Stimulated activated CD8-positive, alpha-beta memory T cell treated with anti-CD3 and anti-CD28 coated beads, Interleukin-15, amount 100 ng/mL, for 24 hours (primary cell): ENCODE measurements at regions not wholly inside any gene's neighbourhood (a gene's known extent, or its start where the extent isn't known, plus 50 kb on each side); places are given as distances from the start of the nearest gene placed in this dataset.

ENCODE experiments used
- DNase-seq: peaks from one replicate; pipeline ENCODE4 v3.0.0-alpha.2; 2020; ENCODE audit warnings: low read depth

GRCh38 chr20:60064554-60065196 lies 106.5 kb downstream of the CDH26 start:
- DNase-seq, result no peak

DNA sequence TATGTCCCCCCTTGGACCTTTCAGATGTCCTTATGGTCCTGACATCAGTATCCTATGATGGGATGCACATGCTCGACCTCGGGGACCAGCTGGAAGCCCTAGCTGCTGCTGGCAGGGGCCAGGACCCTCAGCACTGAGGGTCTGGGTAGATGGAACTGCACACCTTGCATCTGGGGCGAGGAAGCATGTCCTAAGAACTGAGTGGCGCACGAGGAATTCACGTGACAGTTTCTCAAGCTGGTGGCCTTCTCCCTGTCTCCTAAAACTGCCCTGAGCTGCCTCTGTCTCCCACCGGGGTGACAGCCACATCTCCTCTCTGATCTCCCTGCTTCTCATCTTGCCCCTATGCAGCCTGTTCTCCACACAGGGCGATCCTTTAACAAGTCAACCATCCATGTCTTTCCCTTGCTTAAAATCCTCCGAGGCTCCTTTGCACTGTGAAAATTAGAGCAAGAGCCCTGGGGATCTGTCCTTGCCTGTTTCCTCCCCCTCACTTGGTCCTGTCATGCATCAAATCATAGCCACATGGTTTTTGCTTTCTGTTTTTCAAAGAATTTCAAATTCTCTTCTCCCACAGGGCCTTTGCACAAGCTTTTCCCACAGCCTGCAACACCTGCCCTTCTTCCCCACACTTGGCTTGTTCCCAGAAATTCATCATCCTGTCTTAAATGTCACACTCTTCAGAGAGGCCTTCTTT lies 107.7 kb downstream of the CDH26 start:
- no peak for DNase-seq

GRCh38 chr20:60066438-60066823 lies 108.2 kb downstream of the CDH26 start:
- no peak for DNase-seq

DNA sequence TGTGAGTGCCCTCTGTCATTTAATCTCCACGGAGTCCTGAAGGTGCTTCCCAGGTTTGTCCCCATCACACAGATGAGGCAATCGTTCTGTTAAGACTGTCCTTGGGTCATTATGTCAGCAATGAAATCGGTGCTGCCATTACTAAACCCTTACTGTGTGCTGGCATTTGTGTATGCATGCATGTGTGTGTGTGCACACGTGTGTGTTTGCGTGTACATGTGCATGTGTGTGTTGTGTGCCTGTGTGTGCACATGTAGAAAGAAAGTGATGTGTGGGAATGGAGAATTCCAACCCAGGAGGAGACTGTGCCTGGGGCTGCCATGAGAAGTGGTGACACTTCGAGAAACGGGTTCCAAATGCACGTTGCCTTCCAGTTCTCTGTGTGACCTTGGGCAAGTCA lies 110.3 kb downstream of the CDH26 start:
- DNase-seq, result no peak

- DNase-seq, result no peak
Observed at GRCh38 chr20:60069656-60070055, 111.4 kb downstream of the CDH26 start.

GRCh38 chr20:60070791-60071190 lies 112.6 kb downstream of the CDH26 start:
- no peak for DNase-seq

GRCh38 chr20:60071965-60072364 lies 113.7 kb downstream of the CDH26 start:
- no peak for DNase-seq

- DNase-seq, result no peak
Observed at GRCh38 chr20:60073086-60073485, 114.9 kb downstream of the CDH26 start.

- DNase-seq, result no peak
Observed at GRCh38 chr20:60073504-60073903, 115.3 kb downstream of the CDH26 start.

GRCh38 chr20:60074276-60074675 lies 116.1 kb downstream of the CDH26 start:
- DNase-seq, result no peak

DNA sequence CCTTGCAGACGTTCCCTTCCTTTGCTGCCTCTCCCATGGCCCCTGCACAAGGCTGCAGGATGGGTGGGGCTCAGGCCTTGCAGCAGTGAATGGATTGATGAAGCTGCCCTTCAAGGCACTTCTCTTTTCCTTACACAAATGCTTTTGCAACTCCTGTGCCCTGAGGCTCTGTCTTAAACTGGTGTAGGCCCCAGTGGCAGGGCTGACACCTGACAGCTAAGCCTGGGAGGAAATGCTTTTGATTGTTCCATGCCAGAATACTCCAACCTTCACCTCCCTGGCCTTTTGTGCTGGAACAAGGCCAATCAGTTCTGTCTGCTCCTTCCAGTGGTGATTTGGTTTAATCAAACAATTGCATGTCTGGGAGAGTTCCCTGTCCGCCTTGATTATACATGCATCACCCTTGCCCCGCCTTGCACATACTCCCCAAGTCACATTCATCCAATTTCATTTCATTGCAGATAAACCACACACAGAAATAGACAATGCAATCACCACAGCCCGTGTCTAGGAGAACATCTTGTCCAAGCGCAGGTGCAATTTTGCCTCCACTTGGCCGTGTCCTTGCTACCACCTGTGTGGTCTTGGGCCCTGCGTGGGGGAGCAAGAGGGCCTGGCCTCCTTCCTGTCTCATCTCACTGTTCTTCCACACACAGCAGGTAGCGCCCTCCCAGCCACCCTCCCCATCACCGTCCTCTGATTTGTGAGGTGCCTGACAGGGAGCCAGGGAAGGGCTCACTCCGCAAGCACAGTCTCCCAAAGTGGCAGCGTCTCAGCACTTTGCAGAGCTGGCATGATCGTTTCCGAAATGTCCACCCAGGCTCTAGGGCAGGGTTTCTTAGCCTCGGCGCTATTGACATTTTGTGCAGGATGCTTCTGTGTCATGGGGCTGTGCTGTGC lies 120.4 kb downstream of the CDH26 start:
- DNase-seq, result no peak

DNA sequence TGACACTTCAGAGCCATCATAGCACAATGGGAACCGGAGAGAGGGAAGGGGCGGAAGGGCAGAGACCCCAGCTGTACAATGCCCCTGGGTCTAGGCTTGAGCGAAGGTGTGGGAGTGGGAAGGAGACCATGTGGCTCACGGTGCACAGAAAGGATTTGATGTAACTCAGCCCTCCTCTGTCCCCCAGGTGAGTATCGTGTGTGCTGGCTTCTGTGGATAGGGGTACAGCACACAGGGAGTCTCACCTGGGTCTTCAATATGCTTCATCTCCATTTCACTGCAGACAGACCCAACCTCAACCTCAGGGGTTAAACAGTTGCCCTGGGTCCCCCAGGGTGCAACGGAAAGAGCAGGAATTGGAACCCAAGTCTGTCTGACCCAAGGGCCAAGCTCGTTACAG lies 122.2 kb downstream of the CDH26 start:
- no peak for DNase-seq

- no peak for DNase-seq
Observed at GRCh38 chr20:60085551-60086132, 127.4 kb downstream of the CDH26 start.

- no peak for DNase-seq
Observed at GRCh38 chr20:60086821-60087562, 128.8 kb downstream of the CDH26 start.

- DNase-seq, result no peak
Observed at GRCh38 chr20:60087563-60088105, 129.4 kb downstream of the CDH26 start.

DNA sequence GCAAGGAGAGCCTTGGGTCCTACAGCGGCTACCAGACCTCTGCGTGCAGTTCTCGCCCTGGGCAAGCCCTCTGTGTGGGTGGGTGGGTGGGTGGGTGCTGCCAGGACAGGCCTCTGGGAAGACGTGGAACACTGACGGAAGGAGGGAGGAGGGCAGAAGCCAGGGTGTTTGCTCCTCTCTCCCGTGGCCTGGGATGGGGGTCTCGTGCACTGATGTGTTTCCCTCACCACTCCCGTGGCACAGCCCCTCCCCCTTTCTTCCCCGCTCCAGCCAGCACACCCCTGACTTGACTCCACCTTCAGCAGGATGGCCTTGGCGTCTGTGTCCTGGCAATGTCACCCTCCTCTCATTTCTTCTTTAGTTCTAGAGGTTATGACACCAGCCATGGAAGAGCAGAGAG lies 130.0 kb downstream of the CDH26 start:
- no peak for DNase-seq

DNA sequence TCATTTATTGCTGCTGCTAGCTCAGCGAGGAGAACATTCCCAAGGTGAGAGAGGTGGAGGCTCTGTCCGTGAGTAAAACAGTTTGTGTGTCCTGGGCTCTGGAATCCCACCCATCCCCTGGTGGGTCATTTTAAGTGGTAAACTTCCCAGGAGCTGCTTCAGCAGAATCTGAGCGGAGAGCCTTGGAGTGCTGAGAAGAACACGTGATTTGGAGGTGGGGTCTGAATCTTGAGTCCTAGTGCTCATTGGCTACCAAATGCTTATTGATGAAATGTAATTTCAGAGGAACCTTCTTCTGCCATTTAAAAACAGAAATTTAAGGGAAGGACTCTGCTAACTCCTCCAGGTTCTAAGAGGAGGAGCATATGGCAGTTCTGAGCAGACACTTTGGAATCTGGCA lies 132.4 kb downstream of the CDH26 start:
- no peak for DNase-seq

GRCh38 chr20:60091305-60091704 lies 133.1 kb downstream of the CDH26 start:
- DNase-seq, result no peak

GRCh38 chr20:60091861-60092260 lies 133.6 kb downstream of the CDH26 start:
- DNase-seq, result no peak

DNA sequence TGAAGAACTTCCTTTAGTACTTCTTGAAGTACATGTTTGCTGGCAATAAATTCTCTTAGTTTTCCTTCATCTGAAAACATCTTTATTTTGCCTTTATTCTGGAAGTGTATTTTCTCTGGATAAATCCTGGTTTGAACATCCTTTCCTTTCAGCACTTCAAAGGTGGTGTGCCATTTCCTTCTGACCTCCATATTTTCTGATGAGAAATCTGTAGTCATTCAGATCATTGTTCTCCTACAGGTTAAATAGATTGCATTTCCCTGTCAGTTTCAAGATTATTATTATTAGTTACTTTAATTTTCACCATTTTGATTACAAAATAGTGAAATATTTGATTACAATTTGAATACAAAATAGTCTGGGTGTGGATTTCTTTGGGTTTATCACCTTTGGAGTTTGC lies 134.5 kb downstream of the CDH26 start:
- DNase-seq, result no peak

GRCh38 chr20:60095456-60095855 lies 137.2 kb downstream of the CDH26 start:
- no peak for DNase-seq

GRCh38 chr20:60096166-60096565 lies 137.9 kb downstream of the CDH26 start:
- no peak for DNase-seq
